Ishikawa (cell line): ENCODE measurements at regions not wholly inside any gene's neighbourhood (a gene's known extent, or its start where the extent isn't known, plus 50 kb on each side); places are given as distances from the start of the nearest gene placed in this dataset.

Experiments
- CEBPB ChIP-seq: IDR thresholded peaks from 2 replicates; pipeline ENCODE4 v1.6.1; 2012
- CREB1 ChIP-seq: IDR thresholded peaks from 2 replicates; pipeline ENCODE4 v1.6.1; 2012; ENCODE audit warnings: low read depth
- EGR1 ChIP-seq: IDR thresholded peaks from 2 replicates; pipeline ENCODE4 v1.6.1; 2012
- EP300 ChIP-seq: IDR thresholded peaks from 2 replicates; pipeline ENCODE4 v1.6.1; 2012; ENCODE audit warnings: borderline replicate concordance
- MAX ChIP-seq: IDR thresholded peaks from 2 replicates; pipeline ENCODE4 v1.6.1; 2012
- TCF12 ChIP-seq: IDR thresholded peaks from 2 replicates; pipeline ENCODE4 v1.6.1; 2012; ENCODE audit warnings: low read depth
- YY1 ChIP-seq: IDR thresholded peaks from 2 replicates; pipeline ENCODE4 v1.6.1; 2012; ENCODE audit warnings: low read depth
- ZBTB7A ChIP-seq: IDR thresholded peaks from 2 replicates; pipeline ENCODE4 v1.6.1; 2012; ENCODE audit warnings: low read depth

GRCh38 chr2:34980689-34981088 is 1374.9 kb upstream of the CRIM1 start:
- TF ChIP-seq CREB1 (no peak), CEBPB (no peak), YY1 (no peak), EGR1 (no peak), EP300 (no peak), TCF12 (no peak), MAX (no peak), ZBTB7A (no peak)
